Central memory CD8-positive, alpha-beta T cell (primary cell): ENCODE measurements at regions not wholly inside any gene's neighbourhood (a gene's known extent, or its start where the extent isn't known, plus 50 kb on each side); places are given as distances from the start of the nearest gene placed in this dataset.
"Not testable (repeated sequence)": the region's sequence is repeated elsewhere in the genome, so short reads cannot be mapped to it uniquely, and the experiment has no call there.

ENCODE experiments used
- ATAC-seq: fragments of 150-1000 bp; cut with Tn5 transposase; replicated peaks from 2 replicates; pipeline ENCODE4 v1.10.0; 2022; ENCODE audit warnings: mild to moderate bottlenecking, moderate FRiP score, moderate number of reproducible peaks; ENCODE audit not compliant: poor library complexity, severe bottlenecking; ENCODE audit errors: extremely low read depth
- DNase-seq, 2 donors: peaks; one replicate each; pipeline ENCODE4 v3.0.0; 2021; ENCODE audit warnings: low spot score in 2 of 2
- H3K27ac Mint-ChIP-seq: one replicate; pipeline ENCODE4 v1.8.0; 2022; ENCODE audit warnings: low read depth, mild to moderate bottlenecking, moderate library complexity, mixed read lengths
- H3K27me3 Mint-ChIP-seq: one replicate; pipeline ENCODE4 v1.8.0; 2022; ENCODE audit warnings: mixed read lengths
- H3K36me3 Mint-ChIP-seq: one replicate; pipeline ENCODE4 v1.8.0; 2022; ENCODE audit warnings: mild to moderate bottlenecking, moderate library complexity, mixed read lengths; ENCODE audit not compliant: insufficient read depth
- H3K4me1 Mint-ChIP-seq: one replicate; pipeline ENCODE4 v1.8.0; 2022; ENCODE audit warnings: mixed read lengths
- H3K4me3 Mint-ChIP-seq: one replicate; pipeline ENCODE4 v1.8.0; 2022; ENCODE audit warnings: mild to moderate bottlenecking, moderate library complexity, mixed read lengths
- H3K9me3 Mint-ChIP-seq: one replicate; pipeline ENCODE4 v1.8.0; 2022; ENCODE audit warnings: mixed read lengths

GRCh38 chr14:59055439-59056045 is 132.9 kb upstream of the DAAM1 start:
- DNase-seq (no peak), ATAC-seq (no peak)
- Mint-ChIP-seq H3K27me3 (peaks cover 26% of the 10 kb centered on the region), H3K36me3 (peaks cover 4% of the 10 kb centered on the region), H3K27ac (no peak overlapping the region), H3K9me3 (no peaks in the 10 kb centered on the region), H3K4me3 (no peak overlapping the region), H3K4me1 (no peaks in the 10 kb centered on the region)

- no peak overlapping the region for H3K27ac Mint-ChIP-seq
- peaks cover 2% of the 10 kb centered on the region for H3K36me3 Mint-ChIP-seq
- no peaks in the 10 kb centered on the region for H3K9me3 Mint-ChIP-seq
- DNase-seq, result no peak
- H3K4me3 Mint-ChIP-seq, result no peak overlapping the region
- peaks cover 25% of the 10 kb centered on the region for H3K27me3 Mint-ChIP-seq
- no peak for ATAC-seq
- H3K4me1 Mint-ChIP-seq, result no peaks in the 10 kb centered on the region
Measured at GRCh38 chr14:59057551-59057950, 130.9 kb upstream of the DAAM1 start.

- not testable (repeated sequence) for H3K9me3 Mint-ChIP-seq, H3K36me3 Mint-ChIP-seq, H3K27ac Mint-ChIP-seq, DNase-seq, ATAC-seq, H3K4me1 Mint-ChIP-seq, H3K4me3 Mint-ChIP-seq
- peaks cover 25% of the 10 kb centered on the region for H3K27me3 Mint-ChIP-seq
Measured at GRCh38 chr14:59058776-59059175, 129.7 kb upstream of the DAAM1 start.

GRCh38 chr14:59060841-59061240 is 127.6 kb upstream of the DAAM1 start:
- no peak overlapping the region for H3K4me3 Mint-ChIP-seq
- H3K36me3 Mint-ChIP-seq, result no peaks in the 10 kb centered on the region

GRCh38 chr14:59061292-59061691 is 127.2 kb upstream of the DAAM1 start:
- Mint-ChIP-seq H3K9me3 (peaks cover 10% of the 10 kb centered on the region), H3K4me1 (no peaks in the 10 kb centered on the region)
- no peak for ATAC-seq

More at GRCh38 chr14:59060841-59061240, 127.6 kb upstream of the DAAM1 start:
- DNase-seq (no peak), ATAC-seq (no peak)
- H3K27me3 Mint-ChIP-seq, result peaks cover 25% of the 10 kb centered on the region
- no peaks in the 10 kb centered on the region for H3K4me1 Mint-ChIP-seq
- H3K27ac Mint-ChIP-seq, result no peak overlapping the region
- peaks cover 10% of the 10 kb centered on the region for H3K9me3 Mint-ChIP-seq

GRCh38 chr14:59063259-59063658 is 125.2 kb upstream of the DAAM1 start:
- no peaks in the 10 kb centered on the region for H3K36me3 Mint-ChIP-seq
- H3K27ac Mint-ChIP-seq, result no peak overlapping the region
- peaks cover 25% of the 10 kb centered on the region for H3K27me3 Mint-ChIP-seq
- no peak for ATAC-seq
- no peaks in the 10 kb centered on the region for H3K4me1 Mint-ChIP-seq
- no peak for DNase-seq
- peaks cover 10% of the 10 kb centered on the region for H3K9me3 Mint-ChIP-seq
- H3K4me3 Mint-ChIP-seq, result no peak overlapping the region

More at GRCh38 chr14:59061292-59061691, 127.2 kb upstream of the DAAM1 start:
- H3K27ac Mint-ChIP-seq, result no peak overlapping the region
- peaks cover 25% of the 10 kb centered on the region for H3K27me3 Mint-ChIP-seq
- no peak for DNase-seq
- H3K36me3 Mint-ChIP-seq, result no peaks in the 10 kb centered on the region
- no peak overlapping the region for H3K4me3 Mint-ChIP-seq

- Mint-ChIP-seq H3K4me1 (no peaks in the 10 kb centered on the region), H3K9me3 (peaks cover 10% of the 10 kb centered on the region), H3K4me3 (no peak overlapping the region), H3K36me3 (no peaks in the 10 kb centered on the region), H3K27ac (no peak overlapping the region), H3K27me3 (peaks cover 14% of the 10 kb centered on the region)
- ATAC-seq, result no peak
- DNase-seq, result no peak
Measured at GRCh38 chr14:59067127-59067894, 121.2 kb upstream of the DAAM1 start.

- Mint-ChIP-seq H3K4me3 (no peak overlapping the region), H3K36me3 (no peaks in the 10 kb centered on the region), H3K9me3 (peaks cover 4% of the 10 kb centered on the region), H3K4me1 (no peaks in the 10 kb centered on the region), H3K27me3 (peaks cover 14% of the 10 kb centered on the region), H3K27ac (no peak overlapping the region)
- DNase-seq, result no peak
- no peak for ATAC-seq
Measured at GRCh38 chr14:59069163-59069854, 119.2 kb upstream of the DAAM1 start.

GRCh38 chr14:59075506-59075905 is 113.0 kb upstream of the DAAM1 start:
- no peak overlapping the region for H3K4me3 Mint-ChIP-seq
- no peaks in the 10 kb centered on the region for H3K36me3 Mint-ChIP-seq
- no peak overlapping the region for H3K27ac Mint-ChIP-seq
- no peaks in the 10 kb centered on the region for H3K9me3 Mint-ChIP-seq
- peaks cover 14% of the 10 kb centered on the region for H3K27me3 Mint-ChIP-seq
- no peak for DNase-seq
- no peak for ATAC-seq
- no peaks in the 10 kb centered on the region for H3K4me1 Mint-ChIP-seq

GRCh38 chr14:59081720-59082119 is 106.7 kb upstream of the DAAM1 start:
- H3K9me3 Mint-ChIP-seq, result no peaks in the 10 kb centered on the region
- peaks cover 1% of the 10 kb centered on the region for H3K36me3 Mint-ChIP-seq
- ATAC-seq (no peak), DNase-seq (no peak)
- H3K4me3 Mint-ChIP-seq, result no peak overlapping the region
- no peak overlapping the region for H3K27ac Mint-ChIP-seq
- H3K4me1 Mint-ChIP-seq, result no peaks in the 10 kb centered on the region
- peaks cover 11% of the 10 kb centered on the region for H3K27me3 Mint-ChIP-seq

GRCh38 chr14:59085207-59085739 is 103.2 kb upstream of the DAAM1 start:
- H3K27ac Mint-ChIP-seq, result no peak overlapping the region
- peaks cover 11% of the 10 kb centered on the region for H3K27me3 Mint-ChIP-seq
- no peak overlapping the region for H3K4me3 Mint-ChIP-seq
- no peaks in the 10 kb centered on the region for H3K4me1 Mint-ChIP-seq
- DNase-seq (no peak), ATAC-seq (no peak)
- H3K9me3 Mint-ChIP-seq, result no peaks in the 10 kb centered on the region
- H3K36me3 Mint-ChIP-seq, result peaks cover 1% of the 10 kb centered on the region

GRCh38 chr14:59086241-59086882 is 102.1 kb upstream of the DAAM1 start:
- no peak for ATAC-seq
- no peaks in the 10 kb centered on the region for H3K4me1 Mint-ChIP-seq
- no peaks in the 10 kb centered on the region for H3K9me3 Mint-ChIP-seq
- peaks cover 14% of the 10 kb centered on the region for H3K27me3 Mint-ChIP-seq
- H3K27ac Mint-ChIP-seq, result no peak overlapping the region
- no peak overlapping the region for H3K4me3 Mint-ChIP-seq
- DNase-seq, result no peak
- H3K36me3 Mint-ChIP-seq, result peaks cover 1% of the 10 kb centered on the region
